ENCODE measurements at regions not wholly inside any gene's neighbourhood (a gene's known extent, or its start where the extent isn't known, plus 50 kb on each side); places are given as distances from the start of the nearest gene placed in this dataset.

DNA sequence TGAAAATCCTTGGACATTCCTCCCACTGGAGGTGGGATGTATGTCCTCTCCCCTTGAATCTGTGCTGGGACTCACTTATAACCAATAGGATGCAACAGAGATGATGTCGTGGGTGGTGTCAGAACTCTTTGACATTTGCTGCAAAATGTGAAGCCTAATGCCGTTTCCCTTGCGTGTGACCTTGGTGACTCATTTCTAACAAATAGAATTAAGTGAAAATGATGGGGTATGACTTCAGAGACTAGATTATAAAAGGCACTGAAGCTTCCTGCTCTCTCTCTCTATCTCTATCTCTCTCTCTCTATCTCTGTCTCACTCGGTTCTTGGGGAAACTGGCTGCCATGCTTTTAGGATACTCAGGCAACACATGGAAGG is 126.1 kb upstream of the STC2 start:
- peak; percentile 37 for DNase-seq (ENCODE audit: low spot score)
- no peak for TF ChIP-seq EZH2 (IDR thresholded peaks at IDR 0.05; ENCODE audit: borderline replicate concordance)
- TF ChIP-seq EZH2phosphoT487 (IDR thresholded peaks at IDR 0.05; ENCODE audit: low read depth, severe bottlenecking, unreplicated experiment) = no peak
- TF ChIP-seq, protein P1, sequence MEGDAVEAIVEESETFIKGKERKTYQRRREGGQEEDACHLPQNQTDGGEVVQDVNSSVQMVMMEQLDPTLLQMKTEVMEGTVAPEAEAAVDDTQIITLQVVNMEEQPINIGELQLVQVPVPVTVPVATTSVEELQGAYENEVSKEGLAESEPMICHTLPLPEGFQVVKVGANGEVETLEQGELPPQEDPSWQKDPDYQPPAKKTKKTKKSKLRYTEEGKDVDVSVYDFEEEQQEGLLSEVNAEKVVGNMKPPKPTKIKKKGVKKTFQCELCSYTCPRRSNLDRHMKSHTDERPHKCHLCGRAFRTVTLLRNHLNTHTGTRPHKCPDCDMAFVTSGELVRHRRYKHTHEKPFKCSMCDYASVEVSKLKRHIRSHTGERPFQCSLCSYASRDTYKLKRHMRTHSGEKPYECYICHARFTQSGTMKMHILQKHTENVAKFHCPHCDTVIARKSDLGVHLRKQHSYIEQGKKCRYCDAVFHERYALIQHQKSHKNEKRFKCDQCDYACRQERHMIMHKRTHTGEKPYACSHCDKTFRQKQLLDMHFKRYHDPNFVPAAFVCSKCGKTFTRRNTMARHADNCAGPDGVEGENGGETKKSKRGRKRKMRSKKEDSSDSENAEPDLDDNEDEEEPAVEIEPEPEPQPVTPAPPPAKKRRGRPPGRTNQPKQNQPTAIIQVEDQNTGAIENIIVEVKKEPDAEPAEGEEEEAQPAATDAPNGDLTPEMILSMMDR (IDR thresholded peaks at IDR 0.05; ENCODE audit: poor library complexity) = no peak
- H4K20me1 ChIP-seq (ENCODE audit: insufficient read depth, poor library complexity, severe bottlenecking) = no peaks in the 10 kb centered on the region
- no peaks in the 10 kb centered on the region for H3K36me3 ChIP-seq (replicated peaks; ENCODE audit: insufficient read depth, low read depth)
- peak overlapping the region; percentile 81 for H3K27ac ChIP-seq
- WGBS (ENCODE audit: low lambda C conversion rate, missing lambda C conversion rate) = 59% methylated on average over 4 of the region's 4 CpGs
- H3K4me1 ChIP-seq (ENCODE audit: insufficient read depth) = no peaks in the 10 kb centered on the region
- no peak overlapping the region for H3K4me2 ChIP-seq
- H3K4me3 ChIP-seq = no peak overlapping the region
- no peaks in the 10 kb centered on the region for H3K9me3 ChIP-seq (ENCODE audit: low read depth)
- no peaks in the 10 kb centered on the region for H3K27me3 ChIP-seq
- no peaks in the 10 kb centered on the region for H3K79me2 ChIP-seq
- H3K9me2 ChIP-seq (replicated peaks; ENCODE audit: insufficient read depth) = no peaks in the 10 kb centered on the region
- H2AFZ ChIP-seq = no peak overlapping the region

DNA sequence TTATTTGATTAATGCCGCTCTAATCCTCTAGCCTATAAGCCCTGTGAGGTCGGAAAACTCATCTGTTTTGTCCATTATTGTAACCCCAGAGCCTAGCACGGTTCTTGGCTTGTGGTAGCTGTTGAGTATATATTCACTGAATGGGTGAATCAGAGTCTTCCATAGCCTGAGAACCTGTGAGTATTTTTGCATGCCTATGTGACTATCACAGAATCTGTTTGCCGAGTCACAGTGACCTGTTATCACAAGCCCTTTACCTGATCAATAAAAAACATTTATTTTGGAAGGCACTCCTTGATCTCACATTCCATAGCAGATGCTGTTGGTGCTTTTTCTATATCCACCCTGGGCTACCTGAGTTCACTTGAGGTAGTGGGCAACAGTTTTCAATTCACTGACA is 125.0 kb upstream of the STC2 start:
- H3K9me3 ChIP-seq (ENCODE audit: low read depth) = no peaks in the 10 kb centered on the region
- no peaks in the 10 kb centered on the region for H3K9me2 ChIP-seq (replicated peaks; ENCODE audit: insufficient read depth)
- no peak overlapping the region for H3K4me2 ChIP-seq
- H3K36me3 ChIP-seq (replicated peaks; ENCODE audit: insufficient read depth, low read depth) = no peaks in the 10 kb centered on the region
- H3K4me1 ChIP-seq (ENCODE audit: insufficient read depth) = no peaks in the 10 kb centered on the region
- H3K27me3 ChIP-seq = no peaks in the 10 kb centered on the region
- 81% methylated on average over 4 of the region's 4 CpGs for WGBS (ENCODE audit: low lambda C conversion rate, missing lambda C conversion rate)
- DNase-seq (ENCODE audit: low spot score) = no peak
- TF ChIP-seq, protein P1 (IDR thresholded peaks at IDR 0.05; ENCODE audit: poor library complexity) = no peak
- TF ChIP-seq EZH2phosphoT487 (IDR thresholded peaks at IDR 0.05; ENCODE audit: low read depth, severe bottlenecking, unreplicated experiment) = no peak
- TF ChIP-seq EZH2 (IDR thresholded peaks at IDR 0.05; ENCODE audit: borderline replicate concordance) = no peak
- H3K27ac ChIP-seq = peak overlapping the region; percentile 81
- H3K79me2 ChIP-seq = no peaks in the 10 kb centered on the region
- H3K4me3 ChIP-seq = no peak overlapping the region
- H2AFZ ChIP-seq = no peak overlapping the region
- no peaks in the 10 kb centered on the region for H4K20me1 ChIP-seq (ENCODE audit: insufficient read depth, poor library complexity, severe bottlenecking)

DNA sequence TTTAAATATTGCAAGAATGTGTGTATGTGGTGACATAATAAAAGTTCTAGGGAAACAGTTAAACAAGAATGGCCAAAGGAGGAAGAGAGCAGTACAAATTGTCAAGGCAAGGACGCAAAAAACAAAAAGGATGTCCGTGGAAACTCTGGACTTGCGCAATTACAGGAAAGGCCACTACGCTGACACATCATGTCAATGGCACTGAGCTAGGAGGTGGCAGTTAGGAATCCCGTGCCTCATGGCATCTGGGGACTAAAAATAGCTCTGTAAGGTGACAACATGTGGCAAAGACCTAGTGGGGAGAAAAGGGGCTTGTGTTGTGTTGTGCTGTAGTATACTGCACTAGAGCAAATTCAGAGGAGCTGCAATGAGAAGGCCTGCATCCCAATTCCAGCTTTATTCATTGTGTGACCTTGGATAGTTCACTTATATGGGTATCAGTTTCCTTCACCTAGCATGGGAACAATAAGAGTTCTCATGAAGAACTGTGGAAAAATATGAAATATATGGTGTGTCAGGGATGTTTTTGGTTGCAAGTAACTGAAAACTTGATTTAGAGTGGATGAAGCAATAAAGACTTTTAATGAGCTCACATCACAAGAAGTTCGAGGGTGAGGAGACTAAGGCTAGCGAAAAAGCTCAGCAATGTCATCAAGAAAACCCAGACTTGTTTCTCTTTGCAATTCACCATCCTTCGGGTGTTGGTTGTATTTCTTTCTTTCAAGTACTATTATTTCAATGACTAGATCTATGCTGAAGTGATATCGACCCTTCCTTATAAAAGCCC is 124.1 kb upstream of the STC2 start:
- no peaks in the 10 kb centered on the region for H3K36me3 ChIP-seq (replicated peaks; ENCODE audit: insufficient read depth, low read depth)
- no peaks in the 10 kb centered on the region for H3K9me3 ChIP-seq (ENCODE audit: low read depth)
- no peaks in the 10 kb centered on the region for H3K9me2 ChIP-seq (replicated peaks; ENCODE audit: insufficient read depth)
- DNase-seq (ENCODE audit: low spot score) = no peak
- H3K4me3 ChIP-seq = no peak overlapping the region
- 83% methylated on average over 9 of the region's 9 CpGs for WGBS (ENCODE audit: low lambda C conversion rate, missing lambda C conversion rate)
- H3K4me1 ChIP-seq (ENCODE audit: insufficient read depth) = no peaks in the 10 kb centered on the region
- TF ChIP-seq EZH2phosphoT487 (IDR thresholded peaks at IDR 0.05; ENCODE audit: low read depth, severe bottlenecking, unreplicated experiment) (no peak), EZH2 (IDR thresholded peaks at IDR 0.05; ENCODE audit: borderline replicate concordance) (no peak)
- TF ChIP-seq, protein P1 (IDR thresholded peaks at IDR 0.05; ENCODE audit: poor library complexity) = no peak
- no peaks in the 10 kb centered on the region for H4K20me1 ChIP-seq (ENCODE audit: insufficient read depth, poor library complexity, severe bottlenecking)
- H3K27ac ChIP-seq = peak overlapping the region; percentile 81
- no peak overlapping the region for H3K4me2 ChIP-seq
- H3K27me3 ChIP-seq = no peaks in the 10 kb centered on the region
- H2AFZ ChIP-seq = no peak overlapping the region
- H3K79me2 ChIP-seq = no peaks in the 10 kb centered on the region

Data from hepatocyte (in vitro differentiated cells).